ENCODE measurements at regions not wholly inside any gene's neighbourhood (a gene's known extent, or its start where the extent isn't known, plus 50 kb on each side); places are given as distances from the start of the nearest gene placed in this dataset.

DNA sequence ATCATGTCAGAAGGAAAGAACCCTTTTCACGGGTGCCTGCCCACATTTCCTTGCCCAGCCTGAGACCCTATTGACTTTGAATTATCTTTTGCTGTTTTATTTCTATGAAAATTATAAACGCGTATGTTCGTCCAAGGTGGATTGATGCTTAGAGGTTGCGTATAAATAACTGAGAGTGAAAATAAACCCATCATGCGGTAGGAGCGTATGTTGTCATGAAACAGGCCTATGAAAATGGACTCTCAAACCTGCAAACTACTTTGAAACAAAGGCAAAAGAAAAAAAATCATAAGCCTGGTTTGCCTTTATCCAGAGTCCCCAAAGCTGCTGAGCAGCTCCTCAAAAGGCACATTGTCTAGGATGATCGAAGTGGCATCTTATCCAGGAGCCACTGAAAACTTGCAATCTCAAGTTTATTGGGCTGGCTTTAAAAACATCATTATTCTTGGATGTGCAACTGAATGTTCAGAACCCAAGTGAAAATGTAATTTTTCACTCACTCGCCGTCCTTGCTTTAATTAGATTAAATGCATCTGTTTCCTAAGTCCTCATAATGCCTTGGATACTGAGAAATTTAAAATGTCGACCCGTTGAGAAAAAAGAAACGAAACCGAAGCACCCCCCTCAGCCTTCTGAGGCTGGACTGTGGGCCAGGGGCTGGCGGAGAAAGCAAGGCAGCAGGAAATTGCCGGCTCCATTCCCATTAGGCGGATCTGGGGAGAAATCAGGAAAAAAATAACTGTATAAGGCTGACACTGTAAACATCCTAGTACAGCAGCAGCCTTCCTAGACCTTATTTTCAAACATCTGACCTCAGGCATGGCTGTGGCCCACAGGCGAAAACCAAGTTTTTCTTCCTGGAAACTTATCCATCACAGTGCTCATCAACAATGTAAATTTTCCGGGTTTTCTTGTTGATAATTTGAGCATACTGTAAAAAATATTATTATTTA is 82.9 kb upstream of the PPARA start:
- H3K36me3 ChIP-seq: no peaks in the 10 kb centered on the region
- no peak overlapping the region for H3K4me3 ChIP-seq
- DNase-seq (ENCODE audit: low spot score): no peak
- no peaks in the 10 kb centered on the region for H3K79me2 ChIP-seq (ENCODE audit: low read depth)
- Mint-ChIP-seq H3K9me3 (peaks cover under 1% of the 10 kb centered on the region), H3K4me1 (peaks cover under 1% of the 10 kb centered on the region), H3K4me3 (no peak overlapping the region), H3K27me3 (ENCODE audit: insufficient read depth, low read depth) (peaks cover 43% of the 10 kb centered on the region), H3K27ac (no peak overlapping the region), H3K36me3 (no peaks in the 10 kb centered on the region)
- H2AFZ ChIP-seq (replicated peaks): no peak overlapping the region
- peaks cover 98% of the 10 kb centered on the region for H3K27me3 ChIP-seq
- H3F3A ChIP-seq (ENCODE audit: low read depth): peaks cover 17% of the 10 kb centered on the region
- TF ChIP-seq EZH2phosphoT487 (IDR thresholded peaks at IDR 0.05) (no peak), CTCF (IDR thresholded peaks at IDR 0.05) (no peak), EZH2 (IDR thresholded peaks at IDR 0.05) (no peak)
- H3K4me1 ChIP-seq: peaks cover 5% of the 10 kb centered on the region
- no peak overlapping the region for H3K27ac ChIP-seq
- H3K9me3 ChIP-seq (ENCODE audit: low read depth): no peaks in the 10 kb centered on the region
- no peak overlapping the region for H3K4me2 ChIP-seq
- peaks cover 24% of the 10 kb centered on the region for H4K20me1 ChIP-seq (ENCODE audit: low read depth)
- H3K9ac ChIP-seq: no peak overlapping the region

DNA sequence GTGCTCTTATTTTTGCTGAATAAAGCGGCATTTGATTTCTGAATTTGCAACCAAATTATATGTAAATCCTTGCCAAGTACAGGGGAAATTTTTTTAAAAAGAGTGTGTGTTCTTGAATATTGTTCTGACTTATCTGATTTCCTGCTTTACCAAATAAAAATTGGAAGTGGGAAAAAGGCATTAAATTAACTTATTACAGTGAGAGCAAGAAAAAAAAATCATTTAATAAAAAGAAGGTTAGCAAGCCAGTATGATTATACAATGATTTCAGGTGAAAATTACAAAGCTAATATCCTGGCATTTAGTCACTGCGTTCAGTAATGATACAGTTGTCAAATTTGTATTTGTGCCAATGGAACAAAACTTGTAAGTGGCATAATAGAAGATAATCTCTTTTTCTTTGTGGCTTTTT is 82.1 kb upstream of the PPARA start:
- H3K4me1 Mint-ChIP-seq: peaks cover 4% of the 10 kb centered on the region
- no peak overlapping the region for H3K4me3 Mint-ChIP-seq
- no peak overlapping the region for H3K4me3 ChIP-seq
- no peaks in the 10 kb centered on the region for H3K9me3 Mint-ChIP-seq
- H3K36me3 Mint-ChIP-seq: no peaks in the 10 kb centered on the region
- no peaks in the 10 kb centered on the region for H3K9me3 ChIP-seq (ENCODE audit: low read depth)
- peaks cover 24% of the 10 kb centered on the region for H3F3A ChIP-seq (ENCODE audit: low read depth)
- no peak overlapping the region for H3K4me2 ChIP-seq
- no peaks in the 10 kb centered on the region for H3K79me2 ChIP-seq (ENCODE audit: low read depth)
- no peak overlapping the region for H3K27ac Mint-ChIP-seq
- peaks cover 31% of the 10 kb centered on the region for H4K20me1 ChIP-seq (ENCODE audit: low read depth)
- peaks cover 98% of the 10 kb centered on the region for H3K27me3 ChIP-seq
- peaks cover 5% of the 10 kb centered on the region for H3K4me1 ChIP-seq
- H3K9ac ChIP-seq: no peak overlapping the region
- no peak for TF ChIP-seq EZH2 (IDR thresholded peaks at IDR 0.05)
- no peak for TF ChIP-seq EZH2phosphoT487 (IDR thresholded peaks at IDR 0.05)
- H3K36me3 ChIP-seq: no peaks in the 10 kb centered on the region
- DNase-seq (ENCODE audit: low spot score): no peak
- no peak overlapping the region for H2AFZ ChIP-seq (replicated peaks)
- H3K27ac ChIP-seq: no peak overlapping the region
- peaks cover 50% of the 10 kb centered on the region for H3K27me3 Mint-ChIP-seq (ENCODE audit: insufficient read depth, low read depth)

DNA sequence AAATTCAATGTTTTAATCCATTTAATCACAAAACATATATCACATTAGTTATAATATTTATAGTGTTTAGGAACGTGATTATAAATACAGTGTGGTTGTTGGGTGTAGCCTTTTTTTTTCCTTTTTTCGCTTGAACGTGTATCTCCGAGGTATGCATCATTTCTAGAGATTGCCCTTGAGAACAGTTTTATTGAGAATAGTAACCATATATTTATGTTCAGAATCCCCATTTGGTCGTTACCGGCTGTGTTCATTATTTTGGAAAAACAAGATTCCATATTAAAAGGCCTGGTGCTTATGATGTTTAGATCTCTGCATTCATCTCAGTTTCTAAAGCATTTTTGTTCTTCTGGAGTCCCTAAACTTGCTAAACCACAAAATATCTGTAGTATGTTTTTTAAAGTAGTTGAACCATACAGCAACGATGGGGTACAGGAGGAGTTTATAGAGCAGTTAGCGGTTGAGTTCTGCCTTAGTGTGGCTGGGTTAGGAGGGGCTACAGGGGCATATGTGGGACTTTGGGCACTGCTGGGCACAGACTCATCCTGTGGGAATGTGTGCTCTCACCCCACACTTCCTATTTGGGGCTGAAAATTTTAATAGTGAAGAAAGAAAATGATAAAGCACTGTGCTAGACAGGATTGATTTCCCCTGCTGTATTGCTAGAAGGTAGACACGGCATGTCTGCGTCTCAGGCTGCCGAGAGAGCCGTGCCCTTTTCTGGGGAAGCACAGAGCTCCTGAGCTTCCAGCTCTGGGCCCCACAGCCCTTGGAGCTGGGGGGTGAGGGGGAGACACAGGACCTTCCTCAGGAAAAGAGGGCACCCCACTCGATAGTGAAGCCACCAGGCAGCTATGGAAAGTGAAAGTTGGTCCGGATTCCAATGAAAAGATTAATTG is 81.5 kb upstream of the PPARA start:
- H3K27me3 Mint-ChIP-seq (ENCODE audit: insufficient read depth, low read depth): peaks cover 55% of the 10 kb centered on the region
- H3K27ac Mint-ChIP-seq: no peak overlapping the region
- Histone ChIP-seq H3F3A (ENCODE audit: low read depth) (peaks cover 25% of the 10 kb centered on the region), H3K4me1 (peaks cover 5% of the 10 kb centered on the region), H2AFZ (replicated peaks) (no peak overlapping the region), H3K9me3 (ENCODE audit: low read depth) (no peaks in the 10 kb centered on the region), H3K36me3 (no peaks in the 10 kb centered on the region), H3K9ac (no peak overlapping the region), H3K4me3 (no peak overlapping the region), H3K27ac (no peak overlapping the region), H3K79me2 (ENCODE audit: low read depth) (no peaks in the 10 kb centered on the region), H3K4me2 (no peak overlapping the region), H3K27me3 (peaks cover 98% of the 10 kb centered on the region), H4K20me1 (ENCODE audit: low read depth) (peaks cover 36% of the 10 kb centered on the region)
- peak overlapping the region; percentile 81 for H3K4me3 Mint-ChIP-seq
- no peak for DNase-seq (ENCODE audit: low spot score)
- H3K9me3 Mint-ChIP-seq: no peaks in the 10 kb centered on the region
- TF ChIP-seq EZH2 (IDR thresholded peaks at IDR 0.05): no peak
- TF ChIP-seq EZH2phosphoT487 (IDR thresholded peaks at IDR 0.05): no peak
- TF ChIP-seq CTCF (IDR thresholded peaks at IDR 0.05): no peak
- H3K36me3 Mint-ChIP-seq: no peaks in the 10 kb centered on the region
- peaks cover 5% of the 10 kb centered on the region for H3K4me1 Mint-ChIP-seq
